Stimulated activated naive B cell treated with anti-CD40 and anti-IgM and Interleukin-4, amounts not matched to agents 10 μg/mL and 1 μg/mL and 100 μg/mL, for 72 hours (primary cell): ENCODE measurements at regions not wholly inside any gene's neighbourhood (a gene's known extent, or its start where the extent isn't known, plus 50 kb on each side); places are given as distances from the start of the nearest gene placed in this dataset.
"Not testable (repeated sequence)": the region's sequence is repeated elsewhere in the genome, so short reads cannot be mapped to it uniquely, and the experiment has no call there.

Experiments
- ATAC-seq, 2 donors: fragments of 150-1000 bp; cut with Tn5 transposase; replicated peaks; 2 replicates each; pipeline ENCODE4 v1.10.0; 2021; ENCODE audit warnings: moderate library complexity in 1 of 2
- DNase-seq: peaks from one replicate; pipeline ENCODE4 v3.0.0; 2021
- H3K27ac Mint-ChIP-seq: one replicate; pipeline ENCODE4 v1.8.0; 2022; ENCODE audit warnings: mild to moderate bottlenecking, mixed read lengths
- H3K27me3 Mint-ChIP-seq, 2 donors: one replicate each; pipeline ENCODE4 v1.8.0; 2022; ENCODE audit warnings: mixed read lengths in 2 of 2
- H3K36me3 Mint-ChIP-seq, 2 donors: one replicate each; pipeline ENCODE4 v1.8.0; 2022; ENCODE audit warnings: mixed read lengths in 2 of 2, mild to moderate bottlenecking in 1 of 2
- H3K4me1 Mint-ChIP-seq, 2 donors: one replicate each; pipeline ENCODE4 v1.8.0; 2022; ENCODE audit warnings: mixed read lengths in 2 of 2, mild to moderate bottlenecking in 1 of 2
- H3K4me3 Mint-ChIP-seq, 2 donors: one replicate each; pipeline ENCODE4 v1.8.0; 2022; ENCODE audit warnings: mild to moderate bottlenecking in 2 of 2, mixed read lengths in 2 of 2, moderate library complexity in 1 of 2
- H3K9me3 Mint-ChIP-seq, 2 donors: one replicate each; pipeline ENCODE4 v1.8.0; 2022; ENCODE audit warnings: mixed read lengths in 2 of 2, mild to moderate bottlenecking in 1 of 2

GRCh38 chr16:13809765-13810164 lies 110.2 kb upstream of the ERCC4 start:
- no peak for DNase-seq
- no peaks in the 10 kb centered on the region for H3K4me1 Mint-ChIP-seq
- peaks cover 2 to 8% of the 10 kb centered on the region in 2 donors for H3K9me3 Mint-ChIP-seq
- H3K4me3 Mint-ChIP-seq, result no peak overlapping the region
- no peaks in the 10 kb centered on the region for H3K36me3 Mint-ChIP-seq
- H3K27me3 Mint-ChIP-seq, result no peaks in the 10 kb centered on the region
- no peak for ATAC-seq
- no peak overlapping the region for H3K27ac Mint-ChIP-seq

- H3K27ac Mint-ChIP-seq, result no peak overlapping the region
- H3K27me3 Mint-ChIP-seq, result peaks cover 5 to 6% of the 10 kb centered on the region in 2 donors
- ATAC-seq (no peak), DNase-seq (no peak)
- no peaks in the 10 kb centered on the region for H3K4me1 Mint-ChIP-seq
- H3K9me3 Mint-ChIP-seq, result peaks cover 3 to 8% of the 10 kb centered on the region in 2 donors
- H3K36me3 Mint-ChIP-seq, result no peaks in the 10 kb centered on the region
- H3K4me3 Mint-ChIP-seq, result no peak overlapping the region
Measured at GRCh38 chr16:13811834-13812233, 108.1 kb upstream of the ERCC4 start.

GRCh38 chr16:13816701-13817100 lies 103.3 kb upstream of the ERCC4 start:
- DNase-seq (no peak), ATAC-seq (no peak)
- Mint-ChIP-seq H3K4me1 (no peaks in the 10 kb centered on the region), H3K27me3 (peaks cover 11% of the 10 kb centered on the region in 2 donors), H3K27ac (no peak overlapping the region), H3K4me3 (no peak overlapping the region), H3K36me3 (no peaks in the 10 kb centered on the region), H3K9me3 (peaks cover 5 to 8% of the 10 kb centered on the region in 2 donors)

GRCh38 chr16:13823501-13823900 lies 96.5 kb upstream of the ERCC4 start:
- H3K4me3 Mint-ChIP-seq, result no peak overlapping the region
- no peak overlapping the region for H3K27ac Mint-ChIP-seq
- DNase-seq (no peak), ATAC-seq (no peak)
- H3K36me3 Mint-ChIP-seq, result no peaks in the 10 kb centered on the region
- H3K9me3 Mint-ChIP-seq, result peaks cover 0 to 3% of the 10 kb centered on the region in 2 donors
- no peaks in the 10 kb centered on the region for H3K4me1 Mint-ChIP-seq
- H3K27me3 Mint-ChIP-seq, result peaks cover 0 to 11% of the 10 kb centered on the region in 2 donors

- H3K27ac Mint-ChIP-seq, result no peak overlapping the region
- no peaks in the 10 kb centered on the region for H3K4me1 Mint-ChIP-seq
- peaks cover under 1 to 3% of the 10 kb centered on the region in 2 donors for H3K9me3 Mint-ChIP-seq
- no peak for DNase-seq
- ATAC-seq, result no peak
- no peak overlapping the region for H3K4me3 Mint-ChIP-seq
- peaks cover 11 to 26% of the 10 kb centered on the region in 2 donors for H3K27me3 Mint-ChIP-seq
- no peaks in the 10 kb centered on the region for H3K36me3 Mint-ChIP-seq
Measured at GRCh38 chr16:13829697-13830299, 90.2 kb upstream of the ERCC4 start.

- peaks cover 11 to 19% of the 10 kb centered on the region in 2 donors for H3K27me3 Mint-ChIP-seq
- H3K36me3 Mint-ChIP-seq, result no peaks in the 10 kb centered on the region
- H3K4me3 Mint-ChIP-seq, result no peak overlapping the region
- H3K27ac Mint-ChIP-seq, result no peak overlapping the region
- no peaks in the 10 kb centered on the region for H3K4me1 Mint-ChIP-seq
- no peak for ATAC-seq
- DNase-seq, result no peak
- peaks cover 0 to 3% of the 10 kb centered on the region in 2 donors for H3K9me3 Mint-ChIP-seq
Measured at GRCh38 chr16:13833515-13833914, 86.4 kb upstream of the ERCC4 start.

GRCh38 chr16:13835387-13835786 lies 84.6 kb upstream of the ERCC4 start:
- Mint-ChIP-seq H3K4me3 (no peak overlapping the region), H3K36me3 (no peaks in the 10 kb centered on the region), H3K4me1 (no peaks in the 10 kb centered on the region), H3K27me3 (peaks cover 17 to 19% of the 10 kb centered on the region in 2 donors), H3K27ac (no peak overlapping the region), H3K9me3 (no peaks in the 10 kb centered on the region)
- ATAC-seq (no peak), DNase-seq (no peak)

GRCh38 chr16:13835935-13836730 lies 83.8 kb upstream of the ERCC4 start:
- no peaks in the 10 kb centered on the region for H3K36me3 Mint-ChIP-seq
- no peak overlapping the region for H3K27ac Mint-ChIP-seq
- ATAC-seq (no peak), DNase-seq (no peak)
- H3K4me1 Mint-ChIP-seq, result no peaks in the 10 kb centered on the region
- no peak overlapping the region for H3K4me3 Mint-ChIP-seq
- H3K9me3 Mint-ChIP-seq, result no peaks in the 10 kb centered on the region
- peaks cover 14 to 16% of the 10 kb centered on the region in 2 donors for H3K27me3 Mint-ChIP-seq

GRCh38 chr16:13838401-13839190 lies 81.4 kb upstream of the ERCC4 start:
- ATAC-seq (no peak), DNase-seq (no peak)
- H3K27me3 Mint-ChIP-seq, result peaks cover 12 to 14% of the 10 kb centered on the region in 2 donors
- no peaks in the 10 kb centered on the region for H3K9me3 Mint-ChIP-seq
- H3K4me1 Mint-ChIP-seq, result no peaks in the 10 kb centered on the region
- no peak overlapping the region for H3K4me3 Mint-ChIP-seq
- no peak overlapping the region for H3K27ac Mint-ChIP-seq
- H3K36me3 Mint-ChIP-seq, result no peaks in the 10 kb centered on the region

GRCh38 chr16:13839577-13839976 lies 80.4 kb upstream of the ERCC4 start:
- Mint-ChIP-seq H3K36me3 (no peaks in the 10 kb centered on the region), H3K4me3 (no peak overlapping the region), H3K9me3 (no peaks in the 10 kb centered on the region), H3K27me3 (peaks cover 5 to 16% of the 10 kb centered on the region in 2 donors), H3K4me1 (no peaks in the 10 kb centered on the region), H3K27ac (no peak overlapping the region)
- ATAC-seq, result no peak
- no peak for DNase-seq

- Mint-ChIP-seq H3K9me3 (peaks cover 0 to 3% of the 10 kb centered on the region in 2 donors), H3K27ac (no peak overlapping the region), H3K4me3 (no peak overlapping the region), H3K4me1 (no peaks in the 10 kb centered on the region), H3K27me3 (peaks cover 27 to 35% of the 10 kb centered on the region in 2 donors), H3K36me3 (no peaks in the 10 kb centered on the region)
- DNase-seq (no peak), ATAC-seq (no peak)
Measured at GRCh38 chr16:13845232-13845631, 74.7 kb upstream of the ERCC4 start.

GRCh38 chr16:13848795-13849194 lies 71.2 kb upstream of the ERCC4 start:
- Mint-ChIP-seq H3K36me3 (peaks cover 0 to 3% of the 10 kb centered on the region in 2 donors), H3K27ac (no peak overlapping the region), H3K4me3 (no peak overlapping the region), H3K27me3 (peaks cover 27 to 35% of the 10 kb centered on the region in 2 donors), H3K9me3 (peaks cover 4 to 5% of the 10 kb centered on the region in 2 donors), H3K4me1 (no peaks in the 10 kb centered on the region)
- ATAC-seq, result no peak
- DNase-seq, result no peak

- H3K4me3 Mint-ChIP-seq, H3K9me3 Mint-ChIP-seq, H3K27ac Mint-ChIP-seq, ATAC-seq, DNase-seq, H3K4me1 Mint-ChIP-seq, H3K36me3 Mint-ChIP-seq: not testable (repeated sequence)
- peaks cover 27 to 30% of the 10 kb centered on the region in 2 donors for H3K27me3 Mint-ChIP-seq
Measured at GRCh38 chr16:13850173-13850572, 69.8 kb upstream of the ERCC4 start.

- Mint-ChIP-seq H3K27me3 (peaks cover 25 to 28% of the 10 kb centered on the region in 2 donors), H3K4me1 (no peaks in the 10 kb centered on the region), H3K4me3 (no peak overlapping the region), H3K9me3 (peaks cover 2 to 4% of the 10 kb centered on the region in 2 donors), H3K27ac (no peak overlapping the region), H3K36me3 (peaks cover 0 to 3% of the 10 kb centered on the region in 2 donors)
- DNase-seq (no peak), ATAC-seq (no peak)
Measured at GRCh38 chr16:13852827-13853226, 67.1 kb upstream of the ERCC4 start.
